ENCODE measurements at regions not wholly inside any gene's neighbourhood (a gene's known extent, or its start where the extent isn't known, plus 50 kb on each side); places are given as distances from the start of the nearest gene placed in this dataset.
"Not testable (repeated sequence)": the region's sequence is repeated elsewhere in the genome, so short reads cannot be mapped to it uniquely, and the experiment has no call there.

DNA sequence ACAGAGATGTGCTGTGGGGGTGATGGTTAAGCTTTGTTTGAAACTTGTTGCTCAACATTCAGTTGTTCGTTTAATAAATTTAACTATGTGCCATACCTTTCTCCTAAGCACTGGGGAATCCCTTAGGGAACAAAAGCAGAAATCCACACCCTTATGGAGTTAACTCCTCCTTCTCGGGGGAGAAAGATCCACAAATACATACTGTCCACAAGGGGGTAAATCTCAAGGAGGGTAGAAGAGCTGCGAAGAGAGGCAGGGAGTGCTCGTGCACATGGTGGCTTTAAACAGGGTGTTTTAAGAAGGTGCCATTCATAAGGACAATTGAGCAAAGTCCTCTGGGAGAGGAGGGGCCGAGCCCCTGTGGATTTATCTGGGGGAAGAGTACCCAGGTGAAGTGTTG is 92.5 kb downstream of the CRYBB2 start:
- not testable (repeated sequence) for TF ChIP-seq POLR2AphosphoS5 (IDR thresholded peaks at IDR 0.05; ENCODE audit: borderline replicate concordance, low read depth, low read length); EZH2 (IDR thresholded peaks at IDR 0.05)
